ENCODE measurements at regions not wholly inside any gene's neighbourhood (a gene's known extent, or its start where the extent isn't known, plus 50 kb on each side); places are given as distances from the start of the nearest gene placed in this dataset.
"Not testable (repeated sequence)": the region's sequence is repeated elsewhere in the genome, so short reads cannot be mapped to it uniquely, and the experiment has no call there.

DNA sequence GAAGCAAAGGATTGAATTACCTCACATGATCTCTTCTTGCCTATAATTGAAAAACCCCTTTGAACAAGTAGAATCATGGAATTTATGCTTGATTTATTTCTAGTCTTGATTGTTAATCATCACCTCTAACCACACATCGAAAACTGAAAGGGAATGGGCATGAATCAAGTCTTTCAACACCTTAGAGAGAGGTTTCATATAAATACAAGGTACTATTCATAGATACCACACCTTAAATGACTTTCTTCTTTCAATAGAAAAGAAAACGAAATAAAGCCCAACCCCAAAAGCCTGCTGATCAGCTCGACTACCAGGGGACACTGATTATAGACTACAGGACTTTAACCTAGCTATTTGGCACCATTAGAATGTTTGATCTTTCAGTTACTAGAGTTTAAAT, 128.6 kb upstream of the PTPRZ1 start:
- no peak for DNase-seq

DNA sequence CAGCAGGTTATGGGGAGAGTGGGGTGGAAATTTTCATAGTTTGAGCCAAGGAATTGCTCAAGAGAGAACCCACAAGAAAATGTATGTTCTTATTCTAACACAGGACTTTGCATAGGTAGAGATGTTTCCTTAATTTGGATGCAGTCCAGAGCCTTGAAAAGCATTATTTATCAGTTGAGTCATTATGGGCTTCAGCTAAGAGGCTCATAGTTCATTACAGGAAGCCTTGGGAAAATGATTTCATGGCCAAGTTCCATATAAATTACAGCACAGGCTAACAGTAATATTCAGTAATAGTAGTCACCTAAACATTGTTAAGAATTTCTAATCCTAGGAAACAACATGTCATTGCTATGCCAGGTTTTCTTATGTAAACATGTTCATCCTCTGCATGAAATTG, 131.1 kb upstream of the PTPRZ1 start:
- DNase-seq, result no peak

DNA sequence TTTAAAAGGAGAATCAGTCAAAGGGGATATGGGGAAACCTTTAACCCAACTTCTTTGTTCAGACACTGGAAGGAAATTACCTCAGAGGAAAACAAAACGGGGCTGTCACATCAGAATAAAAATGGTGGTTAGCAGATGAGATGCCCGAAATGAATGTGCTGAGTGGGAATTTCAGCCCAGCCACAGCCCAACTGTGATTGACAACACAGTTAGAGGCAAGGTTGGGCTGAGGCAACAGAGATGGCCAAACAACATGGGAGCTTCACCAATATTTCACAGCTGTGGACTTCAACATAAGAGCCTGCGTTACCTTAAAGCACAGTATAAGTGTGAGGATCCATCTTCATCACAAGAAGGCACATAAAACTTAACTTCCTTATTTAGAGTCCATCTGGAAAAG, 133.5 kb upstream of the PTPRZ1 start:
- no peak for DNase-seq

DNA sequence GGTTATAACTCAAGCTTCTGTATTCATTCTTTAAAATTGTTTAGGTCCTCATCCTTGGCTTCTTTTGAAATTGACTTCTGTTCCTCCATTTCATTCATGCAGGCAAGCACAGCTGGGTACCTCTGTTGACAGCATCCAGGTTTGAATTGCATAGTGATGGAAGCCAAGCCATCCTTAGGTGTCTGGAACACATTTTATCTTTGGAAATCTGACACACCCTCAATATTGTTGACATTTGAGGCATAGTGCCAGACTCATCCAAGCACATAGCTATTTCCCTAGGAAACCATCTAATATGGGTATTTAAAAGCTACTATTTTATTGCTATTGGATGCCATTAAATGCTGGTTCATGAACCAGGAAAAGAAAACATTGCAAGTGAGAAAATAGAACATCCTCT, 142.1 kb upstream of the PTPRZ1 start:
- DNase-seq, result no peak

DNA sequence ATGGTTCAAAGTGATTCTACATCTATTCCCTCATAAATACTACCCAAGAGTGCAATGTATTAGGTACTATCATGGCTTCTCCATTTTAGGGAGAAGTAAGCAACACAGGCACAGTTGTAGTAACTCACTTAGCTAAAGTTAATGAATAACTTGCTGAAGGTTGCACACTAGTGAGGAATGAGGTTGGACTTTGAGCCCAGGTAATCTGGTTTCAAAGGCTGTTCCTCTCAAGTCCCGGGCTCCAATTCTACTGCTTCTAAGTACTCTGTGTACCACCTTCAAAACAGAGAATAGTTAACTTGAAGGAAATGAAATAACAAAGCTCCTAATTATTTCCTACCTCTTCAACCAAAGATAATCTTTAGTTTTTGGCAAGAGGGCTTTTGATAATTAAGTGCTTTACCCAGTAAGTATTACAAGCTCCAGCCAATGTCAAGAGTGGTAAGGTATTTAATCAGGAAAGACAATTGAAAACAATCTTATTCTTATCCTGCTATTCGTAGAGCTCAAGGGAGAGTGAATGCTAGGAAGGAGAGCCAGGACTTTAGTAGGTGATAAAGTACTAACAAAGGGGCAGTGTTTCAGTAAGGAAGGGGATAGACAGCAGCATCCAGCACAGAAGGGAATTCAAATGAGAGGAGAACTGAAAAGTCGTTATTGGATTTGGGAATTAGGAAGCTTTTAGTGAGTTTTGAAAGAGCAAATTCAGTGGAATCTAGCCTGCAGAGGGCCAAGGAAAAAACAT, 158.2 kb upstream of the PTPRZ1 start:
- DNase-seq, result no peak

DNA sequence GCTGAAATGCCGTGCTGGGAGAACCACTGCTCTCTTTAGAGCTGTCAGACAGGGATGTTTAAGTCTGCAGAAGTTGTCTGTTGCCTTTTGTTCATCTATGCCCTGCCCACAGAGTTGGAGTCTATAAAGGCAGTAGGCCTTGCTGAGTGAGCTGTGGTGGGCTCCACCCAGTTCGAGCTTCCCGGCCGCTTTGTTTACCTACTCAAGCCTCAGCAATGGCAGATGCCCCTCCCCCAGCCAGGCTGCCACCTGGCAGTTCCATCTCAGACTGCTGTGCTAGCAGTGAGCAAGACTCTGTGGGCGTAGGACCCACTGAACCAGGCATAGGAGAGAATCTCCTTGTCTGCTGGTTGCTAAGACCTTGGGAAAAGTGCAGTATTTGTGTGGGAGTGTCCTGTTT, 160.0 kb upstream of the PTPRZ1 start:
- not testable (repeated sequence) for DNase-seq

DNA sequence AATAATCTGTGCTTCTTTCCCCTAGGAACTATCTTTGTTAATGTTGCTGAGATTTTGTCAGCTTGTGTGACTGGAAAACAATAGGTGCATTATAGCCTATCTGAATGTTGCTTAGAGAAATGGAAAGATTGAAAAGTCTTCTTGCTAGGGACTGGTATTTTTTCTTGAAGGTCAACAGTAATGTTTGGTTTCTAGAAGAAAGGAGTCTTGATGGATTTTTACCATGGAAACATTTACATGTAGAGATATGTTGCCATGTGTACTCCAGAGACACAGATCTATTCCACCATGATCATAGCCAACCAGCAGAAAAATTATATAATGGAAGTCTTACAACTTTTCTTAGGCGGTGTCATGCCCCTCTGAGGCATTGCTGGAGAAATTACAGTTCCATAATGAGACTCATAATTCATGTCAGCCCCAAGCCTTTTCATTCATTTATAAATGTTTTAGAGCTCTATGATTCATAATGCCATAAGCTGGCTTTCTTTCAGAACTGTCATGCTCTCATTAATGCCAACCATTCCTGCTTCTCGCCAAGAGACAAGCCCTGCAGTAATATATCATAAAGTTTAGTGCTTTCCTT, 175.1 kb upstream of the PTPRZ1 start:
- peak; percentile 3 for DNase-seq

DNA sequence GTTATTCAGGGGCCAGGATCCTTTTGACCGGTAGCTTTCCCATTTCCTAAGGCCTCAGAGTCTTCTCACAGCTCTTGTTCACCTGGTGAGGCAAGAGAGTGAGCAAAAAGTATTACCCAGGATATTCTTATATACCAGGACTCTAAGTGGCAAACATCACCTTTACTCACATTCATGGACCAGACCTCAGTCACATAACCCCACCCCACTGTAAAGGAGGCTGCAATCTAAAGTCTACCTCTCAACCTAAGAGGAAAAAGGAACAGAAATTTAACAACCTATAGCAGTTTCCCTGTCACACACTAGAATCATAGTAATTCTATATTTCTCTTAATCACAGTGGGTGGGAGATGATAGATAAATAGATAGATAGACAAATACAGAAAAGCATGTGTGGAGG, 176.0 kb upstream of the PTPRZ1 start:
- no peak for DNase-seq

DNA sequence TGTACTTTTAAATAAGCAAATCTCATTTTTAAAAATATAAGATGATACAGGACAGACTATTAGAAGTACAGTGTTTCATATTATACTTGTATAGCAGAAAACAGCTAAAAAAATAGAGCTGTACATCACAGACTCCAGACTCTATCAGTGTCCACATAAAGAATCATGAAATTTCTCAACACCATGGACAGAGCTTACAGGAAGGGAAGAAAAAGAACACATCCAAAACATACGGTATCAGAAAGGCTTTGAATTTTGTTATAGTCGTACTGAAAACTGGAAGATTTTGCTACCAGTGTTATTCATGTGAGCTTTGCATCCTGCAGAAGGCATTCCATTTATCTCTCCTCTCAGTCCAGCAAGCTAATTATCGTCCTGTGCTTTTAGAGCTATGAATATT, 183.2 kb upstream of the PTPRZ1 start:
- no peak for DNase-seq

DNA sequence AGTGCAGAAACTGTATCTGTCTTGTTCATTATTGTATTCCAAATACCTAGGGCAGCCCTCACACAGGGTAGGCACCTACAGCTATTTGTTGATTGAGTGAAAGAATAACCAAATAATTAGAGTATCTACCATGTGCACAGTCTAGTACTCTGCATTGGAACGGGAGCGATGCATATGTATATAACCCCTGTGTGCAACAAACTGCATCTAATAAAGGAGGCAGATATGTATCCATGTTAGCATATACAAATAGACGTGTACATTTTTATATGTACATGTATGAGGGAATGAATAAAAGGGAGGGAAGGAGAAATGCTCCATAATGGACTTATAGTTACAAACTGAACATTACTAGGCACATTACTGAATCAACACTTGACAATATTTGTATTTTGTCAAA, 191.3 kb upstream of the PTPRZ1 start:
- no peak for DNase-seq

DNA sequence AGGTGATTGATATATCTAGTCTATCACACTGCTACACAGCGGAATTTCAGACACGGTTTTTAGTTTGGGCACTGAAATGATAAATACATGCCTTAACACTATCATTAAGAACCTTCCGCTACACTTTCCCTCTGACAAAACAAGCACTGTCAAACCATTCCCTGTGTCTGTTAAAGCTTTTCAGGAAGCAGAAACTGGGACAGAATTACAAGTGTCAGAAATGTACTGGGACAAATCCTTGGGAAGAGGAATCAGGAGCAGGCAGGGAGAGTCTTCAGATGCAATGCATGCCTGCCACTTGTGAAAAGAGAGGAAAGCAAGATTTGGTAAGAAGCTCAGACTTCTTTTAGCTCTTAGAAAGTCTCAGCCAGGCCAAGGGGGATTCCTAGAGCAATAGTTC, 196.8 kb upstream of the PTPRZ1 start:
- DNase-seq, result no peak

DNA sequence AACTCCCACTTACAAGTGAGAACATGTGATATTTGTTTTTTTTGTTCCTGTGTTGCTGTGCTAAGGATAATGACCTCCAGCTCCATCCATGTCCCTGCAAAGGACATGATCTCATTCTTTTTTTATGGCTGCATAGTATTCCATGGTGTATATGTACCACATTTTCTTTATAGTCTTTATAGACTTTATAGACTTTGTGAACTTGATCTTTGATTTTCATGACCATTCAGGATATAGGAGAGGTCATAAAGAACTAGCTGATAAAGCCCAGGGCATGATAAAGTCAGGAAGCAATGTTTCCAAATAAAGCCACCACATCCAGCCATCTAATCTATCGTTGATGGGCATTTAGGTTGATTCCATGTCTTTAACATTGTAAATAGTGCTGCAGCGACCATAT, 198.5 kb upstream of the PTPRZ1 start:
- not testable (repeated sequence) for DNase-seq

DNA sequence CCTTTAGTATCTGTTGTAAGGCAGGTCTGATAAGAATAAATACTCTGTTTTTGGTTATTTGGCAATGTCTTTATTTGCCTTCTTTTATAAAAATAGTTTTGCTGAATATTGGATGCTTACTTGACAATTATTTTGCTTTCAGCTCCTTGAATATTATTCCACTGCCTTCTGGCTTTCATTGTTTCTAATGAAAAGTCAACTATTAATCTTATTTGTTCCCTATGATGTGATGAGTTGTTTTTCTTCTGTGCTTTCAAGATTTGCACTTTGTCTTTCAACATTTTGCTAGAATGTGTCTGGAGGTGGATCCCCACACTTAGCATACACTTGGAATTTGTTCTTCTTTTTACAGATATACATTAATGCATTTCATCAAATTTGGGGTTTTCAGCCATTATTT, 203.8 kb upstream of the PTPRZ1 start:
- DNase-seq, result no peak

DNA sequence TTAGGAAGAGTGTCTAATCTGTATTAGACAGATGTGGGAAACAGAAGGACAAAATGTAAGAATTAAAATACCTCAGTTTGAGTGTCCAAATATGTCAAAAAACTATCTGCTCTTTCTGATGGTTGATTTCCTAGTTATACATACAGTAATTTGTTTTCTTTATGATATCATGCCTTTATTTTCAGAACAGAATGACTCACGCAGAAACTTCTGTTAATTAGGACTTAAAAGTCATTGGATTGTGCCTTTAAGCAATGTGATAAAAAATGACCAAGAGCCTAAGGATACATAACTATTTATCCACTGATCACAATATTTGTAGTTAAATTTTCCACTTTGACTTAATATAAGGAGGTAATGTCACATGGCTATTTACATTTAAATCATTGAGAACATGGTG, 206.7 kb upstream of the PTPRZ1 start:
- DNase-seq, result peak; percentile 40

DNA sequence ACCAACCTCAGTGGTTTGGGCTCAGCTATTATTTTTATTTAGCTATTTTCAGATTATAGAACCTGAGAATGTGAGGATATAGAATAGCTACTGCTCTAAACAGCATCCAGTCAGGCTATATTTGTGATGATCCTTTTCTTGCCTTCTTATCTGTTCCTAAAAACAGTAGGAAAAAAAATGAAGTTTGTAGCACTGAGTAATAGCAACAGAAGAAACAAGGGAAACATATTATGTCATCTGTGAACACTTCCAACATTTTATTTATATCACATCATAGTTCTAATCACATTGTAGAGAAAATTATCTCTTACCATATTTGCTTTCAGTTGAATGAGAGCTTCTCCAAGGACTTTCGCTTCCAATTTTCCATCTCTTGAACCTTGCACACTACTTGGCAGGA, 229.6 kb upstream of the PTPRZ1 start:
- peak; percentile 8 for DNase-seq

DNA sequence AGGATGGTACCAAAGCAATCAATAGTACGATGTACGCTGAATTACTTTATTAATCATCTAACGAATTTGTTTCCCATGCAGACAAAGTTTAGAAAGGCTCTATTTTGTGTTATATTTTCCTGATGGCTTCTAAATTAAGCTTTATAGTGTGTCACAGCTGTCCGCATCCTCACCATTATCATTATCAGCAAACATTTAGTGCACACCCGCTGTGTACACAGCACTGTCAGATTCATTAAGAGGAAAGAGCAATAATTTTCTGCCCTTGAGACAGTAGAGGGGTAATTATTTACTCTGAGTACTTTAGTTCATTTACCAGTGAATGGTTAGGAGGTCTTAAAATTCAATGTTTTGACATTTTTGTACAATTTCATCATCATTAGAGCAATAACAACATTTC, 233.3 kb upstream of the PTPRZ1 start:
- no peak for DNase-seq

DNA sequence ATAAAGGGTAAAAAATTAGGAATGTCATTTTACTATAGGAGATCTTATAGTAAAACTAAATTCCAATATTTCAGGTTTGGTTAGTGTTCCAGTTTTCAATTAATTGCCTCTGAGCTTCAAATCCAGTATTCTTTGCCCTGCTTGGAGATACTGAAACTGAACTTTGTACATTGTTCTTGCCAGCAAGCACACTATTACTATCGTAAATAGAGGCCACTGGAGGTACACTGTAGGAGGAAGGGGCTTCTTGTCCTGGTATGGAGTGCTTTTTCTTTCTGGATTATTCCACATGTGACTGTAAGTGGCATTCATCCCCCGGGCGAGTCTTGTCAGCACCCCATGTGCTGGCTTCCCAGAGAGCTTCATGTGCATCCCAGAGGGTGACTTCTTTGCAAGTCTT, 234.7 kb upstream of the PTPRZ1 start:
- DNase-seq, result no peak

DNA sequence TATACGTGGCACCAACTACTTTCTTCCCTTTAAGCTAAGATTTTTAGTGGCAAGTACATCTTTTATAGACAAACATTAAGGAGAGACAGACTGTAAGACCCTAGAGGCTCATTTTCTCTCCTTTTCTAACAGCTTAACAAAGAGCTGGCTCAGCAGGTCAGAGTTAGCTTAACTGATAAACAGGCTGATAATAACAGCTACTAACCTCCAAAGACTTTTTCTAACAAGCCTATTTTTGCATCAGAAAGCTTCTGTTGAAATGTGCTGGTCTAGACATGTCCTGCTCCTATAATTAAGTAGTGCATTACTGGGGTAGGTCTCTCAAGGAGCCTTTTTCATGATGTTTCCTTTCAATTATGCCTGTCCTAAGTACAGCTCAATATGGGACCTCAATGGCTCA, 238.2 kb upstream of the FAM3C start:
- DNase-seq, result no peak

DNA sequence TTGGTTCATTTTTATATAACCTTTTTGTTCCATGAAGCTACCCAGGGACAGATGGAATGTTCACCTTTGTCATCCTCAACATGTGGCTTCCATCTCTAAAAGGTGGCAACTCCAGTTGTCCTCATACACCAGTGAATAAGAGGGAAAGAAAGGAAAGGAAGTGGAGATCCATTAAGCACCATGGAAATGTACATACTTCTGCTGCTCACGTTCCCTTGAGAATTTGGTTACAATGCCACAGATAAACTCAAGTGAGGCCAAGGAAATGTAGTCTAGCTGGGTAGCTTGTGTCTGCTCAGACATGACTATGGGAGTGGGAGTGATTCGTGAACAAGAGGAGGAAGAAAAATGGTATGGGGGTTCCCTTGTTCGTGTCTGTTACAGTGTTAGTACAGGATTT, 237.1 kb upstream of the FAM3C start:
- peak; percentile 33 for DNase-seq

DNA sequence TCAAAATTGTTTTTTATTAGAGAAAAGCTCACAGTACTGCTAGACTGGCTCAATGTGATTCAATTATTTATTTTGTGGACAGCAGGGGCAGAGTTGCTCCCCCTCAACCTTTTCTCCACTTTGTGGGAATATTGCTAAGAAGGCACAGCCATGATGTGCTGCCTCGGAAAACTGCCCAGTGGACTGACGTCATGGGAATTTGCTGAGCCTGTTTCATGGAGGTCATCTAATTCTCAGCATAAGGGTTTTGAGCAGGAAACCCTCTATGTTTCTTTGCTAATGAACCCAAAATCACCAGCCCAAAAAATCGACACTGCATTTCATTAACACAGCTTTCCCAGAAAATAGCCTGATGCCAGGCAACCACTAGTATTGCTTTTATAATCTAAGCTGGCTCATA, 228.8 kb upstream of the FAM3C start:
- peak; percentile 14 for DNase-seq

DNA sequence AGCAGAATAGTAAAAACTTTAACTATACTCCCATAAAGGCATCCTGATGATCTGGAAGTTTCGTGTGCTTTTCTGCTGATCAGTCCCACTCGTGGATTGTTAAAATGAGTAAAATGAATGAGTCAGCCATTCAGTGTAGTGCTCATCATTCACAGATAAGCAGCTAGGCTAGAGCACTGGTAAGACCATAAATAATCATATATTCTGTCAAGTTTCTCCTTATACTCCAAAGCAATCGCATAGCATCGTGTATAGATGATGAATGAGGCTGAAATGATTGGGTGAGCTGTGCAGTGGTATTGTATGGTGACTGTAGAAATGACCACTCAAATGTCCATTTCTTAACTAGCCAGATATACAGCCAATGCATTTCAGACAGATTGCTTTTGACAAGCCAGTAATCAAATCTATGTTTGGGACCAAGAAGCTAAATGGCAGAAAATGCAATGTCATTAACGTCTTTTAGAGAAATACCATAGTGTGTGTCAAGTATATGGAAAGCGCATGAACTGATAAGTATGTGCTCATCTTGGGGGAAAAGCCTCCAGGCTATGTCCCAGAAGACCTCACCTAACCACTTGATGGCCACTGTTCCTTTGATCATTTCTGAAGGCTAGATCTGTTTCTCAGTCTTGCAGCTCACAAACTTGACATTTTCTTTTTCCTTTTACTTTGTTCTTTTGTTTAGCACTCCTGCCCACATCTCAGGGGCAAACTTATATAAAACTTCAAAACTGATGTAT, 227.2 kb upstream of the FAM3C start:
- peak; percentile 14 for DNase-seq

DNA sequence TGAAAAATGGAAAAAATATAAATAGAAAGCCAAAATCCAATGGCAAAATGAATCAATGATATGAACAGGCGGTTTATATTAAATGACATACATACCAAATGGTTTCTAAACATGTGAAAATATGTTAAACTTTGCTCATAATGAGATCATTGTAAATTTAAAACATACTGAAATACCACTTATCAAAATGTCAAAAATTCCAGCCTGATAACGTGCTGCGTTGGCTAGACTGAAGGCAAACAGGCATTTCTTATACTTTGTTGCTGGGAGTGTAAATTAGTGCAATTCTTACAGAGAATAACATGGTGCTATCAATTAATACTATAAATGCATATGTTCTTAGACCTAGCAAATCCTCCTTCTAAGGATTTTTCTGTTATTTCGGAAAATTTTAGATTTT, 225.8 kb upstream of the FAM3C start:
- DNase-seq, result peak; percentile 54

DNA sequence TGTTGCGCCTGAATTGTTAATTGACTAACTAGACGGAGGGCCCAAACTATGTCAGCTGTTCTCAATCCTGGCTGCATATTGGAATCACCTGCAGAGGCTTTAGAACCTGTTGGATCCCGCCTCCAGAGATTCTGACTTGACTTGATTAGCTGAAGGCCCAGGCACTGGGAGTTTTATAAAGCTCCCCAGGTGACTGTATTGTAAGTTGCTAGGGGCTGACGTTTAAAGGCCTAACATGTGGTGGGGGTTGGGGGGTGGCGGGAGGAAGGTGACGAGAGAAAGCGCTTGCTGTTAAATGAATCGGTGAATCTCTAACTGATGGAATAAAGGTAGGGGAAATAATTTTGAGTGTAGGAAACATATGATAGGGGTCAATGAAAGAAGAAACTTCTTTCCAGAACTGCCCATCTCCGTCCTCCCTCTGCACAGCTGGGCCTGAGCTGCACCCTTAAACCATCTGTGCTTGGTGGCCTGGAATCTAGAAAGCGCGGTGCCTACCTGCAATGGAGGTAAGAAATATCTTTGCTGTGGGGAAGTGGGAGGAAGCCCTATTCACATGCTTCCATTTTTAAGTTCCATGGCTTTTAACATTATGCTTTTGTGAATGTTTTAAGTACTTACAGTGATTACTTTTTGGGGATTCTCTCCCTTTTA, 225.0 kb upstream of the FAM3C start:
- no peak for DNase-seq

DNA sequence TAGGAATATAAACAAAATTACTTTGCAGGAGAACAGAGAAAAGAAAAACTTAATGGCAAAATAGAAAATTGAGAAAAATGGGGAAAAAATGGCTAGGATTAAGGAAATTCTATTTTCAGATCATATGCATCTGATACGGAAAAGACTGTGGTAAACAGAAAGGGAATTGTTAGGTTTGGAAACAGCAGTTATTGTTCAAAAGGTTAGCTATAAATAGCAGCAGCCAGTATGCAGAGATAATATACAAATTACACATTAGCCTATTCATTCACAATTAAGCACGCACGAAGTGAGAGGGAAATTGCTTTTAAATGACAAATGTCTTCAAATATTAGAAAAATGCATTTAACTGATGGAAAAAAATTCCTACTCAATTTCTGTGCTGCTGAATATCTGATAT, 224.1 kb upstream of the FAM3C start:
- DNase-seq, result no peak

Data from fibroblast of skin of back (primary cell).